ENCODE measurements at regions not wholly inside any gene's neighbourhood (a gene's known extent, or its start where the extent isn't known, plus 50 kb on each side); places are given as distances from the start of the nearest gene placed in this dataset.

- Histone ChIP-seq H3K4me1 (no peaks in the 10 kb centered on the region), H3K4me3 (no peak overlapping the region), H3K36me3 (no peaks in the 10 kb centered on the region), H3K27ac (replicated peaks in 1 of 4) (no peak overlapping the region), H3K27me3 (no peaks in the 10 kb centered on the region), H3K9me3 (no peaks in the 10 kb centered on the region)
- intact Hi-C loops (cut with DNase I): no loop called here
- TF ChIP-seq EP300 (IDR thresholded peaks at IDR 0.05) (no peak), POLR2AphosphoS5 (IDR thresholded peaks at IDR 0.05) (no peak)
- no peak for DNase-seq (ENCODE audit: extremely low spot score)
- WGBS: 86% methylated on average over 1 of the region's 1 CpG
Observed at GRCh38 chr4:116665716-116666115, 419.7 kb downstream of the TRAM1L1 start.

- WGBS: 97% methylated on average over 2 of the region's 2 CpGs
- no peaks in the 10 kb centered on the region for H3K36me3 ChIP-seq
- DNase-seq (ENCODE audit: extremely low spot score): no peak
- H3K9me3 ChIP-seq: peaks cover 0 to 10% (median 5%) of the 10 kb centered on the region in 4 donors
- H3K4me3 ChIP-seq: no peak overlapping the region
- H3K27me3 ChIP-seq: no peaks in the 10 kb centered on the region
- no peaks in the 10 kb centered on the region for H3K4me1 ChIP-seq
- TF ChIP-seq POLR2AphosphoS5 (IDR thresholded peaks at IDR 0.05) (no peak), EP300 (IDR thresholded peaks at IDR 0.05) (no peak), POLR2A (IDR thresholded peaks at IDR 0.05; ENCODE audit: low read depth) (no peak), CTCF (IDR thresholded peaks at IDR 0.05) (no peak)
- intact Hi-C loops (cut with DNase I): no loop called here
- no peak overlapping the region for H3K27ac ChIP-seq (replicated peaks in 1 of 4)
Observed at GRCh38 chr4:116664198-116664597, 421.2 kb downstream of the TRAM1L1 start.

- H3K27ac ChIP-seq (replicated peaks in 1 of 4): no peak overlapping the region
Observed at GRCh38 chr4:116639070-116639577, 446.3 kb downstream of the TRAM1L1 start.

GRCh38 chr4:116638592-116638991 lies 446.8 kb downstream of the TRAM1L1 start:
- no peaks in the 10 kb centered on the region for H3K36me3 ChIP-seq
- no peaks in the 10 kb centered on the region for H3K9me3 ChIP-seq
- DNase-seq (ENCODE audit: extremely low spot score): no peak
- no peak overlapping the region for H3K4me3 ChIP-seq
- intact Hi-C loops (cut with DNase I): no loop called here
- H3K27ac ChIP-seq (replicated peaks in 1 of 4): no peak overlapping the region
- TF ChIP-seq EP300 (IDR thresholded peaks at IDR 0.05) (no peak), POLR2A (IDR thresholded peaks at IDR 0.05; ENCODE audit: low read depth) (no peak)
- no peaks in the 10 kb centered on the region for H3K27me3 ChIP-seq
- no peaks in the 10 kb centered on the region for H3K4me1 ChIP-seq

More at GRCh38 chr4:116639070-116639577, 446.3 kb downstream of the TRAM1L1 start:
- Histone ChIP-seq H3K4me1 (no peaks in the 10 kb centered on the region), H3K9me3 (no peaks in the 10 kb centered on the region), H3K27me3 (no peaks in the 10 kb centered on the region), H3K4me3 (no peak overlapping the region), H3K36me3 (no peaks in the 10 kb centered on the region)
- intact Hi-C loops (cut with DNase I): no loop called here
- DNase-seq (ENCODE audit: extremely low spot score): no peak
- 55% methylated on average over 3 of the region's 3 CpGs for WGBS
- TF ChIP-seq CTCF (IDR thresholded peaks at IDR 0.05): no peak
- TF ChIP-seq EP300 (IDR thresholded peaks at IDR 0.05): no peak
- no peak for TF ChIP-seq POLR2A (IDR thresholded peaks at IDR 0.05; ENCODE audit: low read depth)
- TF ChIP-seq POLR2AphosphoS5 (IDR thresholded peaks at IDR 0.05): no peak

GRCh38 chr4:116636917-116637316 lies 448.5 kb downstream of the TRAM1L1 start:
- Histone ChIP-seq H3K4me3 (no peak overlapping the region), H3K36me3 (no peaks in the 10 kb centered on the region), H3K27me3 (no peaks in the 10 kb centered on the region), H3K27ac (replicated peaks in 1 of 4) (no peak overlapping the region), H3K9me3 (no peaks in the 10 kb centered on the region), H3K4me1 (no peaks in the 10 kb centered on the region)
- WGBS: 27% methylated on average over 1 of the region's 1 CpG
- TF ChIP-seq POLR2AphosphoS5 (IDR thresholded peaks at IDR 0.05) (no peak), EP300 (IDR thresholded peaks at IDR 0.05) (no peak), POLR2A (IDR thresholded peaks at IDR 0.05; ENCODE audit: low read depth) (no peak), CTCF (IDR thresholded peaks at IDR 0.05) (no peak)
- intact Hi-C loops (cut with DNase I): no loop called here
- DNase-seq (ENCODE audit: extremely low spot score): no peak

- intact Hi-C loops (cut with DNase I): no loop called here
- Histone ChIP-seq H3K4me1 (no peaks in the 10 kb centered on the region), H3K9me3 (no peaks in the 10 kb centered on the region), H3K4me3 (no peak overlapping the region), H3K36me3 (no peaks in the 10 kb centered on the region), H3K27ac (replicated peaks in 1 of 4) (no peak overlapping the region), H3K27me3 (no peaks in the 10 kb centered on the region)
- DNase-seq (ENCODE audit: extremely low spot score): no peak
- TF ChIP-seq POLR2A (IDR thresholded peaks at IDR 0.05; ENCODE audit: low read depth): no peak
Observed at GRCh38 chr4:116632269-116632668, 453.1 kb downstream of the TRAM1L1 start.

Measured in esophagus muscularis mucosa (tissue), 4 donors.